Activated CD4-positive, alpha-beta T cell treated with anti-CD3 and anti-CD28 coated beads, Interleukin-2, amount 10 ng/mL, durations not matched to agents 7 days and 5 days (primary cell): ENCODE measurements at regions not wholly inside any gene's neighbourhood (a gene's known extent, or its start where the extent isn't known, plus 50 kb on each side); places are given as distances from the start of the nearest gene placed in this dataset.

Experiments used
- CTCF ChIA-PET: fragments of 350-600 bp; sonication (Branson Sonifier 250); formaldehyde crosslinking; loops from one replicate; lab custom pipeline; 2021; ENCODE audit warnings: antibody characterized with exemption; lab: Charles Lee
- POLR2A ChIA-PET: fragments of 350-600 bp; sonication (Branson Sonifier 250); formaldehyde crosslinking; loops from one replicate; lab custom pipeline; 2021; ENCODE audit warnings: antibody characterized with exemption; lab: Charles Lee
- DNase-seq: peaks from one replicate; pipeline ENCODE4 v3.0.0-alpha.2; 2020
- H3K27ac Mint-ChIP-seq: one replicate; pipeline ENCODE4 v1.8.0; 2021; ENCODE audit warnings: mild to moderate bottlenecking, moderate library complexity, mixed read lengths
- H3K27me3 Mint-ChIP-seq: one replicate; pipeline ENCODE4 v1.8.0; 2021; ENCODE audit warnings: mixed read lengths
- H3K36me3 Mint-ChIP-seq: one replicate; pipeline ENCODE4 v1.8.0; 2021; ENCODE audit warnings: low read depth, mixed read lengths
- H3K4me1 Mint-ChIP-seq: one replicate; pipeline ENCODE4 v1.8.0; 2021; ENCODE audit warnings: mixed read lengths
- H3K4me3 Mint-ChIP-seq: one replicate; pipeline ENCODE4 v1.8.0; 2021; ENCODE audit warnings: mild to moderate bottlenecking, moderate library complexity, mixed read lengths
- H3K9me3 Mint-ChIP-seq: one replicate; pipeline ENCODE4 v1.8.0; 2021; ENCODE audit warnings: mixed read lengths

DNA sequence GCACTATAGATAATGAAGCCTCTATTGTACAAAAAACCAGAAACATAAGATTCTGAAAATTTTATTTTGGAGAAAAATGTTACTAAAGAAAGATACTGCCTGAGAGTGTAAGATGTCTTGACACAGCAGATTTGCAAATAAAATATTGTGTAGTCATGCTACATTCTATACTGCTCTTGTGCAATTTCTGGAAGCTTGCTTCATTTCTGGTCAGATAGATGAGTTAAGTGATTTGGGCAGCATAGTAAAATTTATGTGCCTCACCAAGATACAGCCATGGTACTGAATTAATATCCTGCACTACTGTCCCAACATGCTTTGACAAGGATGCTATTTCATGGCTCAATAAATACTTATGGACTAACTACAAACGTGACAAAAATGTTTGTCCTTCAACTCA lies 55.1 kb upstream of the STARD13 start:
- no peak overlapping the region for H3K4me3 Mint-ChIP-seq
- H3K36me3 Mint-ChIP-seq = no peaks in the 10 kb centered on the region
- no peak for DNase-seq
- H3K4me1 Mint-ChIP-seq = no peaks in the 10 kb centered on the region
- ChIA-PET CTCF (no interaction called here), POLR2A (no interaction called here)
- H3K27ac Mint-ChIP-seq = no peak overlapping the region
- peaks cover 8% of the 10 kb centered on the region for H3K27me3 Mint-ChIP-seq
- H3K9me3 Mint-ChIP-seq = no peaks in the 10 kb centered on the region

DNA sequence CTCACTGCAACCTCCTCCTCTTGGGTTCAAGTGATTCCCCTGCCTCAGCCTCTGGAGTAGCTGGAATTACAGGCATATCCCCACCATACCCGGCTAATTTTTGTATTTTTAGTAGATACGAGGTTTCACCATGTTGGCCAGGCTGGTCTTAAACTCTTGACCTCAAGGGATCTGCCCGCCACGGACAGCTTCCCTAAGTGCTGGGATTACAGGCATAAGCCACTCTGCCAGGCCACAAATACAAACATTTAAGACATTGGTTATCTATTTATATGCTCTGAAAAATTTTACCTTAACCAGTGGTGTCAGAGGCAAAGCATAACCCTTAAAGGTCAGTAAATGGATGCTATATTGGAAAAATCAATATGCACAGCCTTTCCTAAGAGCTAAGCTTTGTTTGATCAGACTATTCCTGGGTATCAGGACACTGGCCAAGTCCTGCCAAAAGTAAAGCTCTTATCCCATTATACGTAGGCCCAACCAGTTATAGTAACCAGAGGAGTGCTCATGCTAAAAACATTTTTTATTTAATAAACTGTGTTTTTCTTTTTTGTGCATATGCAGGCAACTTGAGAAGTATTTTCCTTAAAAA lies 56.4 kb upstream of the STARD13 start:
- Mint-ChIP-seq H3K4me1 (no peaks in the 10 kb centered on the region), H3K36me3 (no peaks in the 10 kb centered on the region), H3K9me3 (no peaks in the 10 kb centered on the region), H3K27ac (no peak overlapping the region), H3K27me3 (peaks cover 8% of the 10 kb centered on the region), H3K4me3 (no peak overlapping the region)
- ChIA-PET CTCF (interaction anchor here (0.6 kb wide), 1 partner anchor 50 kb away, joined by 3 read pairs; no protein-coding TSS in a partner anchor), POLR2A (no interaction called here)
- no peak for DNase-seq

DNA sequence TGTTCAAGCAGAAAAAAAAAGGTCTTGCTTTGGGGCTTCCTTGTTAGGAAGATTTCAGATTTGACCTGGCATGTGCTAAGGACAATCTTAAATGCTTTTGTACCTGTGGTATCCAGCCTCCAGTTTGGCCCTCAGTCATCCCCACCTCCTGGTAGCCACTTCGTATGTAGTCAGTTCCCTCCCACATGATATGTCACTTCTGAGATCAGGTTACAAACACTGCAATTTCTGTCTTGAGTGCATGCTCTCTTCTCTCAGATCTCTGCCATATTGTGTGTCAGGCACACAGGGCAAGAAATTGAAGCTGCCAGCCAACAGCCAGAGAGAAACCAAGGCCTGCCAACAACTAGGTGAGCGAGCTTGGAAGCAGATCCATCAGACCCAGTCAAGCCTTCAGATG lies 60.3 kb upstream of the STARD13 start:
- ChIA-PET POLR2A (interaction anchor here (0.7 kb wide), 1 partner anchor 1174 kb away, joined by 5 read pairs; no protein-coding TSS in a partner anchor), CTCF (no interaction called here)
- Mint-ChIP-seq H3K27me3 (peaks cover 27% of the 10 kb centered on the region), H3K9me3 (no peaks in the 10 kb centered on the region), H3K27ac (no peak overlapping the region), H3K4me1 (peaks cover 2% of the 10 kb centered on the region), H3K4me3 (no peak overlapping the region), H3K36me3 (no peaks in the 10 kb centered on the region)
- DNase-seq = no peak

DNA sequence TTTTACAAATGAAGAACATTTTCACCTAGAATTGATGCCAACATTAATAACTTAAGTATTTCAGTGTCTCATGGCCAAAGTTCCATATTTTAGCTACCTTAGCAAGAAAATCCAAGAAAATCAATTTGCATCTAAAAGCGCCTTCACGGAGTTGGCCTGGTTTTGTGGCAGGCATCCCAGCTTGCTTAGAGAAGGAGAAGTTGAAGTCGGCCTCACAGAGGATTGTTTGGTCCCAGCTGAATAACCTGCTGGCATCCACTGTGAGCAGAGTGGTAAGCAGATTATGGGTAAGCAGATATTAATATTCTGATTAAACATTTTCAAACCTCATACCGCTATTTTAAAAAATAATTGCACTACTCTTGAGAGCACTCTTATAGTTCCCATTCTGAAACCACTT lies 62.3 kb upstream of the STARD13 start:
- peaks cover 44% of the 10 kb centered on the region for H3K27me3 Mint-ChIP-seq
- no peak for DNase-seq
- H3K9me3 Mint-ChIP-seq = no peaks in the 10 kb centered on the region
- H3K27ac Mint-ChIP-seq = no peak overlapping the region
- no peak overlapping the region for H3K4me3 Mint-ChIP-seq
- ChIA-PET POLR2A (no interaction called here), CTCF (no interaction called here)
- H3K4me1 Mint-ChIP-seq = peaks cover 2% of the 10 kb centered on the region
- no peaks in the 10 kb centered on the region for H3K36me3 Mint-ChIP-seq

DNA sequence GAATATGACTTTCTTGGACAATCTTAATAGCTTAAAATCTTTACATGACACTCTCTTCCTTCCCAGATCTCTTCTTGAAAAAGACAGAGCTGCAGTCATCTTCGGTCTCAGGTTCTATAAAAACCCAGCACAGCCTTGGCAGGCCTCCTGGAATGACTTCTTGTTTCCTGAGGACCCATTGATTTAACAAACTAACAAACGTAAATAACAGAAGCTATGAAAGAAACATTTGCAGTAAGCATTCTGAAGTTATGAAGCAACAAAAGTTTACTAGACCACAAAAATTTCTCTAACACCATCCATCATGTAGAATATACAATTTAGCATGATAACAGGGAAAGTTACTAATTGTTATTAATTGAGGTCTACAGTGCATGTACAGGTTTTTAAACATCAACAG lies 62.8 kb upstream of the STARD13 start:
- peaks cover 49% of the 10 kb centered on the region for H3K27me3 Mint-ChIP-seq
- H3K4me1 Mint-ChIP-seq = peaks cover 2% of the 10 kb centered on the region
- H3K4me3 Mint-ChIP-seq = no peak overlapping the region
- ChIA-PET POLR2A (no interaction called here), CTCF (no interaction called here)
- H3K36me3 Mint-ChIP-seq = no peaks in the 10 kb centered on the region
- DNase-seq = no peak
- no peak overlapping the region for H3K27ac Mint-ChIP-seq
- no peaks in the 10 kb centered on the region for H3K9me3 Mint-ChIP-seq

DNA sequence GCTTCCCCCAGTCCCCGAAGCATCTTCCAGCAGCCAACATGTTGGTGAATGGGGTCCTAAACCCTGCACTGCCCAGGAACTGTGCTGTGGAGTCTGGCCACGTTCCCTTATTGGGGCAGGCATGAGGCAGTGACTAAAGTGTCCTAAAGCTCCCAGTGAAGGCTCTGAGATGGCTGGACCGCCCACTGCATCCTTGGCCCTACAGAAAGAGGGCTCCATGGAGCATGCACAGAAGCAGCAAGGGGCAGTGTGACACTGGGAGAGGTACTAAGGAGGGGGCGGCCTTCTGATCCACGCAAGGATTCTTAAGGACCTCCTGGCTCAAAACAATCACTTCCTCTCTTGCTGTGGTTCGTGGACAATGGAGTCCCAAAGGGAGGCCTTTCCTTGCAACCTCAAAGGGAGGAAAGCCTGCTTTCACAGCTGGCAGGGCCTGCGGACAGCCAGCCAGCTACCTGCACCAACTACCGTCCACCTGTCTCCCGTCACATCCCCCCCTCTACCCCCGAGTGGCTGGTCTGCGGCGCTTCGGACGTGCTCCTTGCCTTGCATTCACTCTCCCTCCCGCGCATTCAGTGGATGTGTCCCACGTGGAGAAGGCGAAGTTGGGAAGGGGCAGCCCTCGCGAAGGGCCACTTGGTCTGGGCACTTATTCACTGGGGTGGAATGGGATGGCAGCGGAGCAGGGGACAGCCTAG lies 63.9 kb upstream of the STARD13 start:
- ChIA-PET CTCF (no interaction called here), POLR2A (no interaction called here)
- Mint-ChIP-seq H3K36me3 (no peaks in the 10 kb centered on the region), H3K9me3 (no peaks in the 10 kb centered on the region), H3K27ac (no peak overlapping the region), H3K4me1 (peaks cover 2% of the 10 kb centered on the region), H3K27me3 (peaks cover 53% of the 10 kb centered on the region), H3K4me3 (no peak overlapping the region)
- DNase-seq = no peak

DNA sequence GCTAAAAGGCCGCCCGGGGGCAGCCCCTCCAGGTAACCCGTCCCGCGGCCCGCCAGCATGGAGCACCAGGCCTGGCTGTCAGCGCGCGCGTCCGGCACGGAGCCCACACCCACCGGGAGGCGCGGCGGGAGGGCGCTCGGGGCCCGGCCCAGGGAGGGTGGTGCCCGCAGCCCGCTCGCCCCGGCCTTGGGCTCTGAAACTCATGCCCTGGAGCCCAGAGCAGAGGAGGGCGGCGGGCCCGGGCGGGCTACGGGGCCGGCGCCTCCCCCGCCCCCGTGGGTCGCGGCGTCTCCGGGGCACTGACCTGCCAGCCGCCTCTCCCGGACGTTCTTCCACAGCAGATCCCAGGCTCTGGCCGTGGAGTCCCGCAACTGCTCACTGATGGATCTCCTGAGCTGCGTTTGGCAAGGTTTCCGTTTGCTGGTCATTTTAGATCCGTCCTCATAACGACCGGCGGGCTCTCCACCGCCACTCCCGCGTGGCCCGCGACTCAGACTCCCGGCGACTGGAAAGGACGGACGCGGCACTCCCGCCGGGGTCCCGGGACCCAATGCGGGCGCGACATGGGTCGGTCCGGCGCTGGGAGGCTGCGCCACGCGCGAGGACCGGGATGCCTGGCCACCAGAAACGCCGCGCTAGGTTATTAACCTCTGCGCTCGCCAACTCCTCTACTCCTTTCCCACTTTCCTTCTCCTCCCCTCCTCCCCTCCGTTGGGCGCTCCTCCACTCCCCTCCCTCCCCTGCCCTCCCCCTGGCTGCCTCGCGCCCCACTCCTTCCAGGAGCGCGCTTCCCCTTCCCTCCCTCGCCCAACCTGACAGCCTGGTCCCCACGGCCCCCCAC lies 64.7 kb upstream of the STARD13 start:
- ChIA-PET POLR2A (no interaction called here), CTCF (no interaction called here)
- H3K4me1 Mint-ChIP-seq = peaks cover 2% of the 10 kb centered on the region
- peaks cover 52% of the 10 kb centered on the region for H3K27me3 Mint-ChIP-seq
- H3K9me3 Mint-ChIP-seq = no peaks in the 10 kb centered on the region
- no peak overlapping the region for H3K27ac Mint-ChIP-seq
- no peak overlapping the region for H3K4me3 Mint-ChIP-seq
- DNase-seq = no peak
- no peaks in the 10 kb centered on the region for H3K36me3 Mint-ChIP-seq

DNA sequence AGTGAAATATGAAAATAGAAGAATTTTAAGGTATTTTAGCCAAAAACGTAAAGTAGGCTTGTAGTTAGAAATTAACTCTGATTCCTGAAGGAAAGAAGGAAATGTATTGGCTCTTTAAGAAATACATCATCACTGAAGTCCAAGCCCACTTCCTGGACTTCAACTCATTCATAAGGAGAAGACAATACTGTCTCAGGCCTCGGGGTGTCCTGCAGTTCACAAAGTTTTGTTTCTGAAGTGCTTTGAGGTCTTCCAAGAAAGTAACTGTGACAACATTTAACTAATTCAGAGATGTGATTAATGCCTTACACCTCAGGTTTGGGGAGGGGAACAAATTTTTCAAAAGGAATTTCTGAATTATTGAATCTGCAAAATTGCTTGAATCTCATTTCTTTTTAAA lies 65.8 kb upstream of the STARD13 start:
- ChIA-PET POLR2A (no interaction called here), CTCF (no interaction called here)

DNA sequence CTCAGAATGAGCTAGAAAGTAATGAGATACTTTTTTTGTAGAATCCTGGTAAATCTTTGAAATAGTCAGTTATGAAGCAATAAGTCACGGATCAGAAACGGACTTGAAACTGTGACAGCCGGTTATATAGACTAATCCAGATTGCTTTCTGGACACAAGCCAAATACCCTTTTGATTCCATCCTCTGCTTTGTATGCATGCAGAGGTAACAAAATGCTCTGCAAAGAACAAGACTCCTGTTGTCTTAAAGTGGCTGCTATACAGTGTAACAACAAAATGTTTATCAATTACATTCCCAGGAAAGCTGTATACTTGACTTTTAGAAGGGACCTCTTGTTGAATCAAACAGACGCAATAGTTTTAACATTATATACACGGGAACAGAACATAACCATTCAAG lies 66.5 kb upstream of the STARD13 start:
- Mint-ChIP-seq H3K4me1 (peaks cover 2% of the 10 kb centered on the region), H3K27me3 (peaks cover 50% of the 10 kb centered on the region), H3K4me3 (no peak overlapping the region), H3K27ac (no peak overlapping the region), H3K9me3 (no peaks in the 10 kb centered on the region), H3K36me3 (no peaks in the 10 kb centered on the region)
- POLR2A ChIA-PET = no interaction called here
- CTCF ChIA-PET = no interaction called here
- no peak for DNase-seq

More for the DNA sequence above, 65.8 kb upstream of the STARD13 start:
- H3K27ac Mint-ChIP-seq = no peak overlapping the region
- peaks cover 50% of the 10 kb centered on the region for H3K27me3 Mint-ChIP-seq
- no peak overlapping the region for H3K4me3 Mint-ChIP-seq
- no peaks in the 10 kb centered on the region for H3K9me3 Mint-ChIP-seq
- H3K36me3 Mint-ChIP-seq = no peaks in the 10 kb centered on the region
- H3K4me1 Mint-ChIP-seq = peaks cover 2% of the 10 kb centered on the region
- no peak for DNase-seq

DNA sequence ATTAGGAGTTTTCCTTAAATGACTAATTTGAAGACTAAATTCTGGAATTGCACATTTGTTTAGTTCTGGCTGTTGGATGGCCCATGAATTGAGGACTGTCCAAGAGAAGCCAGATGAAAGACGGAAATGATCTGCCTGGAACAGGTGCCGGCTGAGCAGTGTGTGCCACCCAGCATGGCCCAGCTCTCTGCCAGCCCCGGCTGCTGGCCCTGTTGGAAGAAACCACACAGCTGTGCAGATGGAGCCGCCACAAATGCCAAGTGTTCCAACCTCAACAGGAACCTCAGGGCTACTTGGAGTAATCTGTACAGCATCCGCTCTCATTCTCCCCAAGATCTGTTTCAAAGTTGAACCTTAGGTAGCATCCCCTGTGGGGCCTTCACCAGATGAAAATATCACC lies 67.0 kb upstream of the STARD13 start:
- CTCF ChIA-PET = no interaction called here
- H3K4me1 Mint-ChIP-seq = peaks cover 2% of the 10 kb centered on the region
- peaks cover 50% of the 10 kb centered on the region for H3K27me3 Mint-ChIP-seq
- no peaks in the 10 kb centered on the region for H3K36me3 Mint-ChIP-seq
- H3K4me3 Mint-ChIP-seq = no peak overlapping the region
- H3K27ac Mint-ChIP-seq = no peak overlapping the region
- POLR2A ChIA-PET = no interaction called here
- no peak for DNase-seq
- H3K9me3 Mint-ChIP-seq = no peaks in the 10 kb centered on the region

DNA sequence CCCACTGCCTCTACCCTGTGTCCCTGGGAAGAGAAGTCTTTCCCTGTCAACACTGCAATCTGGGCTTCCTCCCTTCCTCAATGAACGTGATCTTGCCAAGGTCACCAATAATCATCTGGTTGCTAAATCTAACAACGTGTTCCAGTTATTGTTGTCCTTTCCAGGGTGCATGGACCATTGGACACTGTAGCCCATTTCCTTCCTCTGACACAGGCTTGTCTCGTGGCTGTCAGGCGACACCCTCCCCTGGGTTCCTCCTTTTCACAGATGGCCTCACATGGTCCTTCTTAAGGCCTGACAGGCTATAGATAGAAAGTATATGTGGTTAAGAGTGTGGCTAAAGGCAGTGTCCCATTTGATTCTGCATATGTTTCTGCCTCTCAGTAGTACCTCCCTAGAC lies 67.7 kb upstream of the STARD13 start:
- no peak for DNase-seq
- ChIA-PET CTCF (no interaction called here), POLR2A (no interaction called here)
- H3K9me3 Mint-ChIP-seq = no peaks in the 10 kb centered on the region
- H3K36me3 Mint-ChIP-seq = no peaks in the 10 kb centered on the region
- H3K4me3 Mint-ChIP-seq = no peak overlapping the region
- peaks cover 48% of the 10 kb centered on the region for H3K27me3 Mint-ChIP-seq
- H3K4me1 Mint-ChIP-seq = peaks cover 2% of the 10 kb centered on the region
- no peak overlapping the region for H3K27ac Mint-ChIP-seq

DNA sequence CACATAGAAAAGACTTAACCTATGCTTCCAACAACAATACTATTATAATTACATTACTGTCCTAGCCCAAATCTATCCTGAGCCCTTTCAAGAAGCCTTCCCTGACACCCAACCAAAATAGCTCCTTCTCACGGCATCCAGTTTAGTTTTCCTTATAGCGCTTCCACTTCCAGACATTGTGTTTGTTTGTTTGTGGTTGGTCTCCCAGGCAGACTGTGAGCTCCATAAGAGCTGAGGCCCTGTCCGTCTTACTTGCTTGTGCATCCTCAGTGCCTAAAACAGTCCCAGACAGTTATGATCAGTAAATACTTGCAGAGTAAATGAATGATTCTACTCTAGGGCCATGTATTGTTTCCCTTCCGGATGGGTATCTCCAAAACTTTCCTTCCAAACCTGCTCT lies 68.1 kb upstream of the STARD13 start:
- POLR2A ChIA-PET = no interaction called here
- Mint-ChIP-seq H3K4me1 (peaks cover 2% of the 10 kb centered on the region), H3K36me3 (no peaks in the 10 kb centered on the region), H3K27me3 (peaks cover 44% of the 10 kb centered on the region), H3K9me3 (no peaks in the 10 kb centered on the region), H3K27ac (no peak overlapping the region), H3K4me3 (no peak overlapping the region)
- CTCF ChIA-PET = no interaction called here
- DNase-seq = no peak

DNA sequence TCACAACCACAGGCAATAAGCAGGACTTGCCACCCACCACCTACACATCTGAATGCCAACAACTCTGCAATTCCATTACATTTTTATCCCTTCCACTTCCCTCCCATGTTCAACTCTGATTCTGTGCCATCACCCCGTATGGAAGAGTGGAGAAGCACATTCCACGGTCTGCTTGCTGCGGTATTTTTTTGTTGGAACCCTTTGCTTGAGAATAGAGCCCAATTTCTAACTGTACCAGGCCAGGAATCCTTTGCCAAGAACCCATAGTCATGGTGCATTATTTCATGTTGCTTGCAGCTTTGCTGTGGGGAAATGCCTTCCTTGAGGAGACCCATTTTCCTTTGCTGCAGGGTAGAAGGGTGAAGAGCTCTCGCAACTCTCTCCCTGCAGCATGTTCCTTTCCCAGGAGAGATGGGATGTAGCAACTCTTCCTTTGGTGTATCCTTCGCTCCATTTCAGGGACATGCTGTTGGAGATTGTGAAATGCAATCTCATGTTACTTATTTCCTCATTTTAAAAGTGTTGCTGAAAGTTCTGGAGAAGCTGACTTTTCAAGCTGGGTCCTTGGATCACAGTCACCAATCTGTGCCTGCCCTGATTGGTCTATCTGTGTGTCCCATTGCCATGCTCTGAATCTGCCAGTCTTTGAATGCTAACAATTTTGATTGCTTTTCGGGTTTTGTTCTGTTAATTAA lies 69.8 kb upstream of the STARD13 start:
- Mint-ChIP-seq H3K4me3 (no peak overlapping the region), H3K27me3 (peaks cover 33% of the 10 kb centered on the region), H3K36me3 (no peaks in the 10 kb centered on the region), H3K9me3 (no peaks in the 10 kb centered on the region), H3K4me1 (peaks cover 2% of the 10 kb centered on the region), H3K27ac (no peak overlapping the region)
- CTCF ChIA-PET = no interaction called here
- no peak for DNase-seq
- POLR2A ChIA-PET = no interaction called here
